GM12891 (cell line): ENCODE measurements at regions not wholly inside any gene's neighbourhood (a gene's known extent, or its start where the extent isn't known, plus 50 kb on each side); places are given as distances from the start of the nearest gene placed in this dataset.

Source experiments
- POLR2A ChIP-seq: IDR thresholded peaks from 2 replicates; pipeline ENCODE4 v1.6.1; 2011; ENCODE audit warnings: low read depth, low read length, control low read depth
- POLR2AphosphoS5 ChIP-seq: IDR thresholded peaks from 2 replicates; pipeline ENCODE4 v1.6.1; 2011; ENCODE audit warnings: low read depth, low read length, control low read depth

GRCh38 chr2:137797641-137798040 is 166.6 kb upstream of the HNMT start:
- TF ChIP-seq POLR2AphosphoS5 (no peak), POLR2A (no peak)
